ENCODE measurements at regions not wholly inside any gene's neighbourhood (a gene's known extent, or its start where the extent isn't known, plus 50 kb on each side); places are given as distances from the start of the nearest gene placed in this dataset.

GRCh38 chr11:92727769-92728168, 241.7 kb upstream of the MTNR1B start:
- Histone ChIP-seq H2AK5ac (ENCODE audit: insufficient read length, low read length) (no peak overlapping the region), H3T11ph (ENCODE audit: low read length) (no peak overlapping the region), H2BK15ac (ENCODE audit: low read depth, low read length) (no peak overlapping the region; the same call in 1 of the 2 replicates), H4K91ac (ENCODE audit: insufficient read length, low read depth, low read length) (no peak overlapping the region), H2BK20ac (ENCODE audit: low read depth, low read length, poor library complexity, severe bottlenecking) (no peak overlapping the region), H3K56ac (ENCODE audit: insufficient read length, low read depth, low read length) (no peak overlapping the region), H2BK120ac (ENCODE audit: low read depth, low read length, poor library complexity, severe bottlenecking) (no peak overlapping the region), H3K27me3 (ENCODE audit: insufficient read depth, low read length) (no peaks in the 10 kb centered on the region), H3K23me2 (ENCODE audit: insufficient read length, low read depth, low read length, poor library complexity, severe bottlenecking) (no peaks in the 10 kb centered on the region), H2AFZ (ENCODE audit: low read length) (no peak overlapping the region), H3K14ac (ENCODE audit: insufficient read depth, low read length) (no peak overlapping the region), H3K79me2 (ENCODE audit: insufficient read depth, low read length) (no peaks in the 10 kb centered on the region), H3K9me3 (ENCODE audit: control insufficient read depth, low read depth, low read length) (no peaks in the 10 kb centered on the region), H2BK5ac (ENCODE audit: insufficient read length, low read length) (no peak overlapping the region), H4K20me1 (ENCODE audit: control insufficient read depth, insufficient read depth, insufficient read length) (no peaks in the 10 kb centered on the region), H3K27ac (ENCODE audit: insufficient read length, low read depth, low read length) (no peak overlapping the region), H3K18ac (ENCODE audit: insufficient read length, low read depth, low read length) (no peak overlapping the region), H3K79me1 (ENCODE audit: insufficient read depth, low read depth, low read length, poor library complexity, severe bottlenecking) (no peaks in the 10 kb centered on the region), H3K23ac (ENCODE audit: insufficient read length, low read depth, low read length) (no peak overlapping the region), H4K5ac (ENCODE audit: insufficient read length, low read depth, low read length) (no peak overlapping the region), H2BK12ac (ENCODE audit: insufficient read length, low read depth, low read length) (no peak overlapping the region), H4K8ac (replicated peaks; ENCODE audit: insufficient read length, low read depth, low read length) (no peak overlapping the region), H3K4me2 (ENCODE audit: insufficient read depth, insufficient read length, low read length) (no peak overlapping the region), H3K4me1 (ENCODE audit: insufficient read depth, low read length) (no peaks in the 10 kb centered on the region), H3K4ac (ENCODE audit: low read depth, low read length) (no peak overlapping the region), H3K9ac (ENCODE audit: extremely low read depth, insufficient read length, low read length) (no peak overlapping the region)
- Mint-ChIP-seq H3K4me1 (peaks cover 2 to 12% of the 10 kb centered on the region in 2 experiments; a peak in 3 of 4 replicates), H3K27me3 (ENCODE audit: low read depth) (no peaks in the 10 kb centered on the region), H3K27ac (peak overlapping the region in 1 of 3 experiments; percentile 82; a peak in 2 of 7 replicates), H3K9me3 (peaks cover 5 to 7% of the 10 kb centered on the region in 2 experiments; a peak in 2 of 5 replicates), H3K36me3 (ENCODE audit: insufficient read depth in 1 of 3, low read depth in 3 of 3) (peaks cover 0 to 8% (median 8%) of the 10 kb centered on the region in 3 experiments; a peak in 4 of 7 replicates), H3K4me3 (no peak overlapping the region)
- TF ChIP-seq CTCF (conservative IDR thresholded peaks at IDR 0.05), result no peak
- WGBS (ENCODE audit: extremely low coverage, insufficient read length, low lambda C conversion rate), result no CpG with 5 or more reads among the region's 5 CpGs
- no peak for DNase-seq
